Uterus (tissue), 2 donors: ENCODE measurements at regions not wholly inside any gene's neighbourhood (a gene's known extent, or its start where the extent isn't known, plus 50 kb on each side); places are given as distances from the start of the nearest gene placed in this dataset.

Experiments
- CTCF ChIP-seq, 4 experiments: fragments of 200-600 bp in 2 of 4; fragments of 450-650 bp in 2 of 4; sonication (generic) in 2 of 4; IDR thresholded peaks; one replicate each; pipeline ENCODE4 v1.5.1; 2016 to 2019; ENCODE audit warnings: antibody characterized with exemption in 4 of 4, mild to moderate bottlenecking in 2 of 4, moderate library complexity in 1 of 4
- POLR2A ChIP-seq, 2 donors: fragments of 450-650 bp; IDR thresholded peaks; one replicate each; pipeline ENCODE4 v1.6.1; 2016; ENCODE audit warnings: antibody characterized with exemption in 2 of 2, mild to moderate bottlenecking in 1 of 2, moderate library complexity in 1 of 2

GRCh38 chr7:24361001-24361400, 77.0 kb downstream of the NPY start:
- TF ChIP-seq CTCF (IDR thresholded peaks at IDR 0.05) (no peak), POLR2A (IDR thresholded peaks at IDR 0.05) (no peak)
